ENCODE measurements at regions not wholly inside any gene's neighbourhood (a gene's known extent, or its start where the extent isn't known, plus 50 kb on each side); places are given as distances from the start of the nearest gene placed in this dataset.

GRCh38 chr12:69149270-69149669, 90.1 kb upstream of the CPSF6 start:
- DNase-seq: no peak
- intact Hi-C loops (cut with micrococcal nuclease): no loop called here
- Mint-ChIP-seq H3K36me3 (no peaks in the 10 kb centered on the region), H3K4me3 (no peak overlapping the region), H3K4me1 (peaks cover 2 to 8% (median 4%) of the 10 kb centered on the region in 4 donors), H3K27ac (no peak overlapping the region), H3K27me3 (peaks cover 0 to 1% of the 10 kb centered on the region in 2 donors), H3K9me3 (no peaks in the 10 kb centered on the region)
- no peaks in the 10 kb centered on the region for H3K4me1 ChIP-seq (ENCODE audit: insufficient read depth, low read length)
- H3K4me3 ChIP-seq (ENCODE audit: low read length in 2 of 2): no peak overlapping the region
- no peaks in the 10 kb centered on the region for H3K36me3 ChIP-seq (ENCODE audit: insufficient read depth, low read length)
- H3K27me3 ChIP-seq (ENCODE audit: insufficient read depth, low read length): no peaks in the 10 kb centered on the region
- CTCF ChIA-PET (ENCODE audit: partially characterized antibody): no interaction called here
- POLR2A ChIA-PET (ENCODE audit: partially characterized antibody): no interaction called here
- H3K27ac ChIP-seq (ENCODE audit: low read depth, low read length): no peak overlapping the region
- no peaks in the 10 kb centered on the region for H3K9me3 ChIP-seq (ENCODE audit: control insufficient read depth in 1 of 2, low read length in 2 of 2)

GRCh38 chr12:69150083-69150795, 89.1 kb upstream of the CPSF6 start:
- intact Hi-C loops (cut with micrococcal nuclease): no loop called here
- Mint-ChIP-seq H3K27me3 (peaks cover 0 to 1% of the 10 kb centered on the region in 2 donors), H3K36me3 (no peaks in the 10 kb centered on the region), H3K4me1 (peaks cover 6 to 13% (median 9%) of the 10 kb centered on the region in 4 donors), H3K9me3 (no peaks in the 10 kb centered on the region), H3K4me3 (no peak overlapping the region), H3K27ac (no peak overlapping the region)
- Histone ChIP-seq H3K4me1 (ENCODE audit: insufficient read depth, low read length) (peaks cover 5% of the 10 kb centered on the region), H3K27me3 (ENCODE audit: insufficient read depth, low read length) (no peaks in the 10 kb centered on the region), H3K36me3 (ENCODE audit: insufficient read depth, low read length) (no peaks in the 10 kb centered on the region), H3K4me3 (ENCODE audit: low read length in 2 of 2) (no peak overlapping the region), H3K9me3 (ENCODE audit: control insufficient read depth in 1 of 2, low read length in 2 of 2) (no peaks in the 10 kb centered on the region), H3K27ac (ENCODE audit: low read depth, low read length) (no peak overlapping the region)
- ChIA-PET POLR2A (ENCODE audit: partially characterized antibody) (no interaction called here), CTCF (ENCODE audit: partially characterized antibody) (no interaction called here)
- DNase-seq: no peak

GRCh38 chr12:69150796-69151127, 88.6 kb upstream of the CPSF6 start:
- Mint-ChIP-seq H3K9me3 (no peaks in the 10 kb centered on the region), H3K27me3 (no peaks in the 10 kb centered on the region), H3K27ac (no peak overlapping the region), H3K4me1 (peaks cover 6 to 13% (median 9%) of the 10 kb centered on the region in 4 donors), H3K4me3 (no peak overlapping the region), H3K36me3 (no peaks in the 10 kb centered on the region)
- ChIA-PET CTCF (ENCODE audit: partially characterized antibody) (interaction anchor here (0.6 to 12.8 kb wide), 2 partner anchors 19 to 100 kb away, joined by 3 to 208 read pairs; no protein-coding TSS in a partner anchor), POLR2A (ENCODE audit: partially characterized antibody) (no interaction called here)
- no peak overlapping the region for H3K4me3 ChIP-seq (ENCODE audit: low read length in 2 of 2)
- no peaks in the 10 kb centered on the region for H3K9me3 ChIP-seq (ENCODE audit: control insufficient read depth in 1 of 2, low read length in 2 of 2)
- no peak for DNase-seq
- H3K36me3 ChIP-seq (ENCODE audit: insufficient read depth, low read length): no peaks in the 10 kb centered on the region
- peaks cover 5% of the 10 kb centered on the region for H3K4me1 ChIP-seq (ENCODE audit: insufficient read depth, low read length)
- intact Hi-C loops (cut with micrococcal nuclease): no loop called here
- H3K27ac ChIP-seq (ENCODE audit: low read depth, low read length): no peak overlapping the region
- H3K27me3 ChIP-seq (ENCODE audit: insufficient read depth, low read length): no peaks in the 10 kb centered on the region

GRCh38 chr12:69151254-69151764, 88.1 kb upstream of the CPSF6 start:
- Histone ChIP-seq H3K36me3 (ENCODE audit: insufficient read depth, low read length) (no peaks in the 10 kb centered on the region), H3K9me3 (ENCODE audit: control insufficient read depth in 1 of 2, low read length in 2 of 2) (no peaks in the 10 kb centered on the region), H3K27me3 (ENCODE audit: insufficient read depth, low read length) (no peaks in the 10 kb centered on the region), H3K4me1 (ENCODE audit: insufficient read depth, low read length) (peaks cover 5% of the 10 kb centered on the region), H3K4me3 (ENCODE audit: low read length in 2 of 2) (no peak overlapping the region), H3K27ac (ENCODE audit: low read depth, low read length) (no peak overlapping the region)
- intact Hi-C loops (cut with micrococcal nuclease): no loop called here
- H3K36me3 Mint-ChIP-seq: no peaks in the 10 kb centered on the region
- H3K9me3 Mint-ChIP-seq: no peaks in the 10 kb centered on the region
- no peak for DNase-seq
- H3K27ac Mint-ChIP-seq: no peak overlapping the region
- ChIA-PET POLR2A (ENCODE audit: partially characterized antibody) (no interaction called here), CTCF (ENCODE audit: partially characterized antibody) (interaction anchor here (0.6 to 12.8 kb wide), 3 partner anchors 18 to 100 kb away, joined by 3 to 208 read pairs (median 3); no protein-coding TSS in a partner anchor)
- H3K4me1 Mint-ChIP-seq: peaks cover 6 to 13% (median 9%) of the 10 kb centered on the region in 4 donors
- H3K4me3 Mint-ChIP-seq: no peak overlapping the region
- H3K27me3 Mint-ChIP-seq: no peaks in the 10 kb centered on the region

GRCh38 chr12:69154585-69155363, 84.6 kb upstream of the CPSF6 start:
- no peaks in the 10 kb centered on the region for H3K27me3 Mint-ChIP-seq
- intact Hi-C loops (cut with micrococcal nuclease): loop anchor here (1.0 kb wide), 3 partner anchors 100 to 485 kb away; no protein-coding TSS in a partner anchor
- no peak overlapping the region for H3K4me3 ChIP-seq (ENCODE audit: low read length in 2 of 2)
- DNase-seq: peak; percentile 70 to 79 (median 74)
- no peaks in the 10 kb centered on the region for H3K27me3 ChIP-seq (ENCODE audit: insufficient read depth, low read length)
- CTCF ChIA-PET (ENCODE audit: partially characterized antibody): interaction anchor here (0.6 to 12.8 kb wide), 25 partner anchors 8 to 486 kb away, joined by 3 to 208 read pairs (median 4); no protein-coding TSS in a partner anchor
- no peaks in the 10 kb centered on the region for H3K9me3 ChIP-seq (ENCODE audit: control insufficient read depth in 1 of 2, low read length in 2 of 2)
- peak overlapping the region in 3 of 7 donors; percentile 6 to 33 (median 19) for H3K27ac Mint-ChIP-seq
- H3K36me3 ChIP-seq (ENCODE audit: insufficient read depth, low read length): no peaks in the 10 kb centered on the region
- no peaks in the 10 kb centered on the region for H3K9me3 Mint-ChIP-seq
- no peak overlapping the region for H3K27ac ChIP-seq (ENCODE audit: low read depth, low read length)
- POLR2A ChIA-PET (ENCODE audit: partially characterized antibody): interaction anchor here (0.7 to 3.5 kb wide), 4 partner anchors 17 to 134 kb away, joined by 3 to 24 read pairs (median 8); partner anchors contain the start of gene CPSF6
- peak overlapping the region in 2 of 8 donors; percentile 1 to 12 for H3K4me3 Mint-ChIP-seq
- peaks cover 13% of the 10 kb centered on the region for H3K4me1 ChIP-seq (ENCODE audit: insufficient read depth, low read length)
- peaks cover 11 to 25% (median 15%) of the 10 kb centered on the region in 4 donors for H3K4me1 Mint-ChIP-seq
- H3K36me3 Mint-ChIP-seq: no peaks in the 10 kb centered on the region

GRCh38 chr12:69157023-69157655, 82.2 kb upstream of the CPSF6 start:
- peak overlapping the region in 3 of 7 donors; percentile 56 to 69 (median 63) for H3K27ac Mint-ChIP-seq
- peak; percentile 82 to 85 (median 83) for DNase-seq
- peaks cover 18 to 31% (median 22%) of the 10 kb centered on the region in 4 donors for H3K4me1 Mint-ChIP-seq
- no peaks in the 10 kb centered on the region for H3K36me3 Mint-ChIP-seq
- Histone ChIP-seq H3K4me3 (ENCODE audit: low read length in 2 of 2) (peak overlapping the region in 1 of 2 donors; percentile 6), H3K36me3 (ENCODE audit: insufficient read depth, low read length) (no peaks in the 10 kb centered on the region), H3K9me3 (ENCODE audit: control insufficient read depth in 1 of 2, low read length in 2 of 2) (no peaks in the 10 kb centered on the region), H3K4me1 (ENCODE audit: insufficient read depth, low read length) (peaks cover 20% of the 10 kb centered on the region), H3K27me3 (ENCODE audit: insufficient read depth, low read length) (no peaks in the 10 kb centered on the region), H3K27ac (ENCODE audit: low read depth, low read length) (no peak overlapping the region)
- ChIA-PET POLR2A (ENCODE audit: partially characterized antibody) (interaction anchor here (0.7 to 3.5 kb wide), 4 partner anchors 84 to 428 kb away, joined by 3 to 24 read pairs (median 6); partner anchors contain the start of genes CCT2 and CPSF6), CTCF (ENCODE audit: partially characterized antibody) (interaction anchor here (0.6 to 12.8 kb wide), 37 partner anchors 7 to 1365 kb away, joined by 3 to 208 read pairs (median 5); partner anchors contain the start of genes CPSF6, FRS2 and SLC35E3)
- H3K4me3 Mint-ChIP-seq: peak overlapping the region; percentile 46 to 77 (median 70)
- intact Hi-C loops (cut with micrococcal nuclease): loop anchor here (1.0 kb wide), 4 partner anchors 82 to 580 kb away; partner anchors contain the start of genes CCT2, CPSF6 and YEATS4
- H3K9me3 Mint-ChIP-seq: no peaks in the 10 kb centered on the region
- no peaks in the 10 kb centered on the region for H3K27me3 Mint-ChIP-seq

All from CD4-positive, alpha-beta memory T cell (primary cell).